NCI-H146 (cell line): ENCODE measurements at regions not wholly inside any gene's neighbourhood (a gene's known extent, or its start where the extent isn't known, plus 50 kb on each side); places are given as distances from the start of the nearest gene placed in this dataset.
"Not testable (repeated sequence)": the region's sequence is repeated elsewhere in the genome, so short reads cannot be mapped to it uniquely, and the experiment has no call there.

Experiments used
- DNase-seq: peaks from one replicate; lab custom pipeline; 2025; lab: John Stamatoyannopoulos, UW

DNA sequence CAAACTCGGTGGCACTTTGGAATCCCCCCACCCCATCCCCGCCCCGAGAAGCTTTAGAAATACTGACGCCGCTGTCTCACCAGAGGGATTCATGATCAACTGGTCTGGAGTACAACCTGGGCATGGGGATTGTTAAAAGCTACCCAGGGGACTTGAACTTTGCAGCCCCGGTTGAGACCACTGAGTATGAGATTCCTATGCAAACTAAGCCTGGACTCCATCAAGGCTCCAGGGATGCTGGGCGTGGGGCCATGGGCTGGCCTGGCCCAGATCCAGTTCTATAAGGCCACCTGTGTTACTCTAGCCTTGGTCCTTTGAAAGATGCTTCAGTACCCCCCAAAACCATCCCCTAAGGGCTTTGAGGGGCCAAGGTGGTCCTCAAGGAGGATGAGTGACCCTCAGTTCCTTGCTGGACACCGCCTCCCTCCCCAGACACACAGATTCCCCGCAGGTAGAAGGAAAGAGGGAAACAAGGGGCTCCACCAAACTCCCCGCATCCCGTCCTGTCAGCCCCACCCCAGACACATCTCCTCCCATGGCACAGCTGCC is 68.5 kb downstream of the MRPL36 start:
- no peak for DNase-seq

DNA sequence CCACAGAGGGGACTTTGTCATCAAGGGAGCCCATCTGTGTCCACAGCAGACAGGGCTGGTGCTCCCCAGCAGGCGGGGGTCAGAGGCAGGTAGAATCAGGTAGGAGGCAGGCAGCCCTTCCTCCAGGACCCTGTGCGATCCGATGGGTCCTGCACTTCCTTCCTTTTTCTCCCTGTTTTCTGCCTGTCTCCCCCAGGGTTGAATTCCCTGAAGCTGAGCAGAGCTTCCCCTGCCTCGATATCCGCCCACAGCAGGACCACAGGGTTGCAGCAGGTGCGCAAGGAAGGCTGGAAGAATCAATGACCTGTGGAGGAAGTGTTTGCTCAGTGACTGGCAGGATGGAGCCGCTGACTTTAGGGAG is 69.2 kb downstream of the MRPL36 start:
- no peak for DNase-seq

DNA sequence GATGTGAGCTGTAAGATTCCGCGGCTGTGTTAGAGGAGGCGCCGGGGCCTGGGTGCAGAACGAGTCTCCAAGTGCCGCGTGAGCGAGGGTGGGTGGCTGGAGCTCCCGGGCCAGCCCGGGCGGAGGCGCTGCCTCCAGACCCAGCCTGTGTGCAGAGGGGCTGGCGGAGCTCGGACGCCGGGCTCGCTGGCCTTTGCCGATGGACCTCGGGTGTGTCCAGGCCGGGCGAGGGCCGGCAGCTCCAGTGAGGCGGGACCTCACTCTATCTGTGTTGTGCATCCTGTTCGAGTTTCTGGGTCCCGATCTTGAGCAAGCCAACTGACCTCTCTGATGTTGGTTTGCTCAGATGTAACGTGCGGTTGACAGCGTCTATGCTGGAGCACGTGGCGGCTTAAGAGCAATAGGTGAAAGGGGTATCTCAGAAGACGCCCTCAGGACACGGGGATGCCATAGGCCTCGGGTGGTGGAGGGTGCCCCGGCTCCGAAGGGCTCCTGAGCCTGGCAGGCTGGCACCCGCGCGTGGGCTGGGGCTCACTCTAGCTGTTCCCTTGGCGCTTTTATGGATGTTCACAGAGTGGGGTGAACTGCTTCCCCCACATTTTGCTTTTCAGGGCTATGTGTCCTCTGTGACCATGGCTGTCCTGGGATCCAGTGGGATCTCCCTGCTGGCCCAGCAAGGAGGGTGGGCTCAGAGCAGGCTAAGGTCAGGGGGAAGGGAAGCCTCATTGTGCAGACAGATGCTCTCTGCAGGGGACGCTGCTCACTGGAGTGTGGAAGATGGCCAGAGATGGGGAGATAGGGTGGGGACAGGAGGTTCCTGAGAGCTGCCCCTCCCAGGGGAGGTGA is 69.8 kb downstream of the MRPL36 start:
- DNase-seq: no peak

DNA sequence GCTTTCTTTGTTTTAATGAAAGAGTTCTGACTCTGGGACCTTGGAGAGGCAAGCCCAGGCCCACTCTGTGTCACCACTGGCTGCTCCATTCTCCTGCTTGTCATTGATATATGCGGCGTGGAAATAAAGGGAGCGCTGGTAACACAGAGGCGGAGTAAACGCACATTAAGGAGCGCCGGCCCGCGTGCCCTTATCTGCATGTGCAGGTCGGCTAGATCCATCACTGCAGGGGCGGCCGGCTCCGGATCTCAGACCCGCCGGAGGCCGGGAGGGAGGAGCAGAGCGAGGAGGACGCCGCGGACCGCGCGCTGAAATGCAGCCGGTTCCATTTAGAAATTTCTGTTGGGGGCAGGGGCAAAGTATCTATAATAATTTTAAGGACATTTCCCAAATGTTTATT is 70.8 kb downstream of the MRPL36 start:
- DNase-seq: no peak

- DNase-seq: no peak
Measured at GRCh38 chr5:1727571-1727970, 72.1 kb downstream of the MRPL36 start.

DNA sequence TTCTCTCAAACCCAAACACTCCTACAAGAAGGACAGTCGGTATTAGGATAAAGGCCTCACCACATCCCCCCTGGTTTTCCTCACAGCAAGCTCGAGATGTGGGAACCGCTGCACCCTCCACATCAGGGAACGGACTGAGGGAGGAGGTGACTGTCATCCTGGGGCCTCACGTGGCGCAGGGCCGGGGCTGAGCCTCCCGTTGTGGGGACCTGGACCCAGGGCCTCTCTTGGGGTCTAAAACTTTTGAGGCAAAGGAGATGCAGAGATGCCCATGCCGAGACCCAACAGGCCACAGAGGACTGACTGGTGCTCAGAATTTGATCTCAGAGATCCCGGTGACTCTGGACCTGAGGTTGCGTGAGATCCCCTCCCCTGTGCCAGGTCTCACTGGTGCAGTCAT is 72.7 kb downstream of the MRPL36 start:
- no peak for DNase-seq

- no peak for DNase-seq
Measured at GRCh38 chr5:1726469-1726865, 73.2 kb downstream of the MRPL36 start.

DNA sequence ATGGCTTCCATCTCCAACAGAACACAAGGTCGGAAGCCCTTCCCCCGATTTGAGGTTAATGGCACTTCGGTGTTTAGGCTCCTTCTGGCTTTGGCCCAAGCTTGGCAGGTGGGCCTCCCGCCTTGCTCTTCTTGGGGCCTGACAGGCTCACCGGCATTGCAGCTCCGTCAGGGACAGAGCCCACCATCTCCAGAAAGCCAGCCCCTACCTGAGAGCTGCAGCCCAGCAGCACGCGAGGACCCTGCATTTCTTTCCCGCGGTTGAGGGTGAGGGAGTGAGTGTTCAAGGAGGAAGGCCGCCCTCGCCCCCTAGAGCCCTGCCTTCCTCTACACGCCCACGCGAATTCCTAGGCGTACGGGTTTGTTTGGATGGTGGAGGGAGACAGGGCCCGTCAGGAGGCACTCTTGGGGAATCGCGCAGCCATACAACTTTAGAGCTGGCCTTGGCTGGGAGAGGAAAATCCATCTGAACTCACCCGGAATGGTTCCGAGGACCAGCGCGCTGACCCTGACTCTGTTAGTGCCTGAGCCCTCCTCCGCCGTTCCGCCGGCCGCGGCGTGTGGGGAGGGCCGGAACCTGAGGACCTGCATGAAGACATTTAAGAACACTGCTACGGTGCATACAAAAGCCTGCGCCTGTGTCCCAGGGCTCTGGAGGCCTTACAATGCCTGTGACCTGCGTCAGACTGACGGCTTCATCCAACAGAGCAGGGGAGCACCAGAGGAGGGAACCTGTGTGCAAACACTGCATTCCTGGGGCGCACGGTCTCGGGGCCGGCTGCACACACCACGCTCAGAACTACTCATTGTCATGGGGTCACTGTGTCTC is 73.8 kb downstream of the MRPL36 start:
- DNase-seq: no peak

GRCh38 chr5:1724822-1725602 is 74.6 kb downstream of the MRPL36 start:
- DNase-seq: no peak

DNA sequence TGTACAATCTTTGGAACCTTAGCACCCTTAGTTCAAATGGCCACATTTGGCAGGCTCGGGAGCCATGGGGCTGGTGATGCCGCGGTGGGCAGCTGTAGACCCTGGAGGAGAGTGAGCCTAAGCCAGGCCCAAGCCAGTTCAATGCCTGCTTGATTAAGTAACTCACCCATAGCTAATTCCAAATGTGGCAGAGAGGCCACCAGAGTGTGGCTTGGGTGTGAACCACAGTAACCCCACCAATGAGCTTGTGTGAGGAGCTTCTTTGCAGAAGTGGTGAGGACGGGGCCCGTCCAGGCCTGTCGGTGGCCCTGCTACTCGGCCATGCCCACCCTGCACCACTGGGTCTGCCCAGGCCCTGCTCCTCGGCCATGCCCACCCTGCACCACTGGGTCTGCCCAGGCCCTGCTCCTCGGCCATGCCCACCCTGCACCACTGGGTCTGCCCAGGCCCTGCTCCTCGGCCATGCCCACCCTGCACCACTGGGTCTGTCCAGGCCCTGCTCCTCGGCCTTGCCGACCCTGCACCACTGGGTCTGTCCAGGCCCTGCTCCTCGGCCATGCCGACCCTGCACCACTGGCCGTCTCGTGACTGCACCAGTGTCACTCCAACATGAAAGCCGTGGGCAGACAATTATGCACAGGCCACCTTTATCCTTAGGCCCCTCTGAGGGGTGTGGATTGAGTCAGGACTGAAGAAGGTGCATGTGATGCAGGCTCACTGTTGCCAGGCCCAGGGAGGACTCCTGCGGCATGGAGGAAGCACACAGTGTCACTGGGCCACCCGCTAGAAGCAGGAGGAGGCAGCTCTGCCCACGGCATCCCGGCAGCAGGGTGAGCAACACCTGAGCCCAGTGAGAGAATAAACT is 75.4 kb downstream of the MRPL36 start:
- no peak for DNase-seq

DNA sequence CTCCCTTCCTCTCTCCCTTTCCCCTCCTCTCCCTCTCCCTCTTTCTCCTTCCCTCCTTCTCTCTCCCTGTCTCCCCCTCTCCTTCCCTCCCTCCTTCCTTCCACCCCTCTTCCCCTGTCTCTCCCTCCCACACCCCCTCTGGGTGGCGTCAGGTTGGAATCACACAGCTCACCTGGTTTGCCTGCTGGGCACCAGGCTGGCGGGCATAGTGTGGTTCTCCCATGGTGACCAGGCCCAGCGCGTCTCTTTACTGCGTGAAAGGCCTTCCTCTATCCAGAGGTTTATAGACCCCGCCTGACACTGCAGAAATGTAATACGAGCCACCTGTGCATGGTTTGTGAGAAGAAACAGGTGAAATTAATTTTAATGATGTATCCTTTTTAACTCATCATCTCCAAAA is 76.2 kb downstream of the MRPL36 start:
- no peak for DNase-seq

DNA sequence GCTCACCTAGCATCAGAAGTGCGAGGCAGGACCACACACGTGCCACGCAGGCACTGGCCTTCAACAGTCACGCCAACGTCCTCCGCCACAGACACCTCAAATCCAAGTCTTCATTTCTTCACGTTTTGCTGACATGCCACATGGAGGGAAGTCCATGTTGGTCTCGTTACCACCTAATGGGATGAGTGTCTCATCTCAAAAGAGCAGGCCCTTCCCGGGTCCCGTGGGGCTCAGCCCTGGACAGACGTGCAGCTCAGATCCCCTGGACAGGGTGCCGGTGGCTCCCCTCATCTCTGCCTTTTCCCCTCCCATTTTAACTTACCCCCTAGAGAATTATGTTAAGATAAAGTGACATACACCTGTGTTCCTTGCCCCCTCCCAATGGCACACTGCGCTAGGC is 76.8 kb downstream of the MRPL36 start:
- no peak for DNase-seq

GRCh38 chr5:1720396-1721110 is 79.1 kb downstream of the MRPL36 start:
- DNase-seq: no peak

- no peak for DNase-seq
Measured at GRCh38 chr5:1719860-1720259, 79.8 kb downstream of the MRPL36 start.

DNA sequence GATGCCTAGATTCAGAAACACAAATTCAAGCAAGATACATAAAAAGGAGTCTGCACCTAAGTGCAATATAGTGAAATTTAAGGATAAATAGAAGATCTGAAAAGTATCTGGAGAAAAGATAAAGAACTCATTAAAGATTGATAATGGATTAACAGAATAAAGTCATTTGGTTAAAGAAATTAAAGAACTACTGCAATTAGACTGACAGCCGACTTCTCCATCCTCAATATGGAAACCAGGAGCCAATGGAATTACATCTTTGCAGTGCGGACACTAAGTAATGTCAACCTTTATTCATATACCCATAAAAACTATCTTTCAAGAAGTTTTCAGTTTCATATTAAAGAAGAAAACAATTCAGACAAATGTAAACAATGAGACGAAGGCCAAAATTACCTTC is 81.0 kb downstream of the MRPL36 start:
- no peak for DNase-seq

GRCh38 chr5:1710091-1710490 is 89.5 kb downstream of the MRPL36 start:
- not testable (repeated sequence) for DNase-seq

GRCh38 chr5:1709171-1709803 is 90.3 kb downstream of the MRPL36 start:
- no peak for DNase-seq

- no peak for DNase-seq
Measured at GRCh38 chr5:1708592-1709141, 91.0 kb downstream of the MRPL36 start.

GRCh38 chr5:1707467-1707866 is 92.2 kb downstream of the MRPL36 start:
- no peak for DNase-seq

DNA sequence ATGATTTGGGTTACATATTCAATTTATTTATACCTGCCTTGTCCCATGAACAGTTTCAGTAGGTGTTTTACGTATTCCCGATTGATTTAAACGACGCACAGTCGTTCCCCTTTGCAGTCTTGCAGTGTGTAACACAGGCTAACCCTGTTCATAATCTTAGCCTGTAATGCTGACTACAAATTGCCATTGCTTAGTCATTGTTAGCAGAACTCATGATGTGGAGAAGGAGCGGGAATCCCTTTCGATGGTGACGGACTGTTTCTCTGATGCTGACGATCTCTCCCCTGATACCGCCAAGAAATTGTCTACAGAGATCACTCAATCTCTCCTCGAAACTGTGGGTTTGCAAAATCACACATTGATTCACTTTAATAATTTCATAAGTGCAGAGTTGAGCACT is 93.2 kb downstream of the MRPL36 start:
- no peak for DNase-seq
